CD8-positive, alpha-beta memory T cell (primary cell): ENCODE measurements at regions not wholly inside any gene's neighbourhood (a gene's known extent, or its start where the extent isn't known, plus 50 kb on each side); places are given as distances from the start of the nearest gene placed in this dataset.

Experiments
- CTCF ChIA-PET: fragments of 350-600 bp; sonication (Branson Sonifier 250); formaldehyde crosslinking; loops from one replicate; lab custom pipeline; 2021; ENCODE audit warnings: antibody characterized with exemption; lab: Charles Lee
- POLR2A ChIA-PET: fragments of 350-600 bp; sonication (Branson Sonifier 250); formaldehyde crosslinking; loops from one replicate; lab custom pipeline; 2021; ENCODE audit warnings: antibody characterized with exemption; lab: Charles Lee
- DNase-seq, 5 donors: peaks; one replicate each; pipeline versions ENCODE4 v3.0.0 to v3.0.0-alpha.2; 2020 to 2022; ENCODE audit warnings: mixed read lengths in 1 of 5
- H3K27ac ChIP-seq: one replicate; pipeline ENCODE4 v1.7.0; 2013; ENCODE audit warnings: low read depth, mild to moderate bottlenecking, low read length, moderate library complexity
- H3K27me3 ChIP-seq: 2 replicates; pipeline ENCODE4 v1.7.0; 2013; ENCODE audit warnings: low read length, mild to moderate bottlenecking; ENCODE audit not compliant: insufficient read depth, poor library complexity, severe bottlenecking
- H3K36me3 ChIP-seq: 2 replicates; pipeline ENCODE4 v1.7.0; 2013; ENCODE audit warnings: mild to moderate bottlenecking, low read length, moderate library complexity; ENCODE audit not compliant: insufficient read depth
- H3K4me1 ChIP-seq: 2 replicates; pipeline ENCODE4 v1.7.0; 2013; ENCODE audit warnings: mild to moderate bottlenecking, low read length, moderate library complexity; ENCODE audit not compliant: insufficient read depth
- H3K4me3 ChIP-seq: 2 replicates; pipeline ENCODE4 v1.7.0; 2013; ENCODE audit warnings: mild to moderate bottlenecking, low read length
- H3K9me3 ChIP-seq: 2 replicates; pipeline ENCODE4 v1.7.0; 2013; ENCODE audit warnings: mild to moderate bottlenecking, low read length
- H3K27ac Mint-ChIP-seq, 8 donors: one replicate each; pipeline ENCODE4 v1.8.0; 2020 to 2021; ENCODE audit warnings: mixed read lengths in 8 of 8, mild to moderate bottlenecking in 6 of 8, inconsistent platforms in 3 of 8, moderate library complexity in 3 of 8
- H3K27me3 Mint-ChIP-seq, 2 donors: one replicate each; pipeline ENCODE4 v1.8.0; 2020 to 2021; ENCODE audit warnings: mixed read lengths in 2 of 2, mild to moderate bottlenecking in 1 of 2, moderate library complexity in 1 of 2
- H3K36me3 Mint-ChIP-seq, 3 donors: one replicate each; pipeline ENCODE4 v1.8.0; 2020 to 2021; ENCODE audit warnings: mixed read lengths in 3 of 3, inconsistent platforms in 1 of 3, mild to moderate bottlenecking in 1 of 3
- H3K4me1 Mint-ChIP-seq, 3 donors: one replicate each; pipeline ENCODE4 v1.8.0; 2020 to 2021; ENCODE audit warnings: mixed read lengths in 3 of 3, inconsistent platforms in 1 of 3, mild to moderate bottlenecking in 1 of 3
- H3K4me3 Mint-ChIP-seq, 7 donors: one replicate each; pipeline ENCODE4 v1.8.0; 2020 to 2021; ENCODE audit warnings: mixed read lengths in 7 of 7, mild to moderate bottlenecking in 6 of 7, moderate library complexity in 4 of 7, inconsistent platforms in 2 of 7
- H3K9me3 Mint-ChIP-seq, 5 donors: one replicate each; pipeline ENCODE4 v1.8.0; 2020 to 2022; ENCODE audit warnings: mixed read lengths in 5 of 5, mild to moderate bottlenecking in 3 of 5, moderate library complexity in 2 of 5, inconsistent platforms in 1 of 5

DNA sequence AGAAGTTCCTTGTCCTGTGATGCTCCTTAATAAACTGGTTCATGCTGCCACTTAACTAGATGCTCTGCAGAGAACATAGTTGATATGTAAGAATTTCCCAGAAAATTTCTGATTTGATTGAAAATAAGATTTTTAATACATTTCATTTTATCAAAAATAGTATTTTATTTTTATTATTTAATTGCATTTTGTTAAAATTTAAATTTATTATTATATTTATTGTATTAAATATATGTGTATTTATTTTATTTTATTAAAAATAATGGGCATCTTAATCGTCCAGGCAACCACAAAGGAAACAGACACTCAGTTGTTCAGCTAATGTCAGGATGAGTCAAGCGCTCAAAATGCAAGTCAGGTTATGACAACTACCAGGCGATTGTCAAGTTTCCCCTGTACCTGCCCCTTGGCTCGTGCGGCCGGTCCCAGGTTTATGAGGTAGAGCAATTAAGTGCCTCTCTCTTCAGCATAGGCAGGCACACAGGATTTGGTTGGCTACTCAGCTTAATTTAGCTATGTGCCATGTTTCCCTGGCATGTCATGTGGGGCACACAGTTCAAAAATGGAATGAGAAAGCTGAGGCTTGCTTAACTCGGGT is 361.2 kb downstream of the RND3 start:
- no peaks in the 10 kb centered on the region for H3K36me3 Mint-ChIP-seq
- DNase-seq, result no peak

GRCh38 chr2:150125708-150126107 is 361.8 kb downstream of the RND3 start:
- Histone ChIP-seq H3K4me1 (no peaks in the 10 kb centered on the region), H3K4me3 (no peak overlapping the region), H3K36me3 (no peaks in the 10 kb centered on the region), H3K9me3 (no peaks in the 10 kb centered on the region), H3K27me3 (no peaks in the 10 kb centered on the region), H3K27ac (no peak overlapping the region)
- no peak for DNase-seq
- H3K27ac Mint-ChIP-seq, result no peak overlapping the region
- no peaks in the 10 kb centered on the region for H3K27me3 Mint-ChIP-seq
- H3K4me3 Mint-ChIP-seq, result no peak overlapping the region
- POLR2A ChIA-PET, result no interaction called here
- no peaks in the 10 kb centered on the region for H3K36me3 Mint-ChIP-seq
- H3K4me1 Mint-ChIP-seq, result no peaks in the 10 kb centered on the region
- H3K9me3 Mint-ChIP-seq, result peaks cover 0 to 2% (median 0%) of the 10 kb centered on the region in 5 donors
- CTCF ChIA-PET, result no interaction called here

More for the DNA sequence above, 361.2 kb downstream of the RND3 start:
- peaks cover 0 to 2% (median 0%) of the 10 kb centered on the region in 5 donors for H3K9me3 Mint-ChIP-seq
- Histone ChIP-seq H3K27ac (no peak overlapping the region), H3K27me3 (no peaks in the 10 kb centered on the region), H3K4me1 (no peaks in the 10 kb centered on the region), H3K9me3 (no peaks in the 10 kb centered on the region), H3K36me3 (no peaks in the 10 kb centered on the region), H3K4me3 (no peak overlapping the region)
- no peaks in the 10 kb centered on the region for H3K4me1 Mint-ChIP-seq
- H3K27me3 Mint-ChIP-seq, result no peaks in the 10 kb centered on the region
- H3K27ac Mint-ChIP-seq, result no peak overlapping the region
- CTCF ChIA-PET, result no interaction called here
- no peak overlapping the region for H3K4me3 Mint-ChIP-seq
- POLR2A ChIA-PET, result no interaction called here

GRCh38 chr2:150125188-150125587 is 362.3 kb downstream of the RND3 start:
- no peaks in the 10 kb centered on the region for H3K36me3 Mint-ChIP-seq
- Histone ChIP-seq H3K27me3 (no peaks in the 10 kb centered on the region), H3K4me1 (no peaks in the 10 kb centered on the region), H3K27ac (no peak overlapping the region), H3K4me3 (no peak overlapping the region), H3K36me3 (no peaks in the 10 kb centered on the region), H3K9me3 (no peaks in the 10 kb centered on the region)
- DNase-seq, result no peak
- no peaks in the 10 kb centered on the region for H3K4me1 Mint-ChIP-seq
- H3K27ac Mint-ChIP-seq, result no peak overlapping the region
- H3K4me3 Mint-ChIP-seq, result no peak overlapping the region
- no peaks in the 10 kb centered on the region for H3K27me3 Mint-ChIP-seq
- ChIA-PET CTCF (no interaction called here), POLR2A (no interaction called here)
- H3K9me3 Mint-ChIP-seq, result peaks cover 0 to 2% (median 0%) of the 10 kb centered on the region in 5 donors

- Mint-ChIP-seq H3K4me3 (no peak overlapping the region), H3K36me3 (no peaks in the 10 kb centered on the region), H3K9me3 (peaks cover 0 to 2% (median 0%) of the 10 kb centered on the region in 5 donors), H3K27ac (no peak overlapping the region), H3K4me1 (no peaks in the 10 kb centered on the region), H3K27me3 (no peaks in the 10 kb centered on the region)
- Histone ChIP-seq H3K4me3 (no peak overlapping the region), H3K27me3 (no peaks in the 10 kb centered on the region), H3K9me3 (no peaks in the 10 kb centered on the region), H3K4me1 (no peaks in the 10 kb centered on the region), H3K36me3 (no peaks in the 10 kb centered on the region), H3K27ac (no peak overlapping the region)
- DNase-seq, result no peak
- CTCF ChIA-PET, result no interaction called here
- POLR2A ChIA-PET, result no interaction called here
Observed at GRCh38 chr2:150124739-150125138, 362.7 kb downstream of the RND3 start.

DNA sequence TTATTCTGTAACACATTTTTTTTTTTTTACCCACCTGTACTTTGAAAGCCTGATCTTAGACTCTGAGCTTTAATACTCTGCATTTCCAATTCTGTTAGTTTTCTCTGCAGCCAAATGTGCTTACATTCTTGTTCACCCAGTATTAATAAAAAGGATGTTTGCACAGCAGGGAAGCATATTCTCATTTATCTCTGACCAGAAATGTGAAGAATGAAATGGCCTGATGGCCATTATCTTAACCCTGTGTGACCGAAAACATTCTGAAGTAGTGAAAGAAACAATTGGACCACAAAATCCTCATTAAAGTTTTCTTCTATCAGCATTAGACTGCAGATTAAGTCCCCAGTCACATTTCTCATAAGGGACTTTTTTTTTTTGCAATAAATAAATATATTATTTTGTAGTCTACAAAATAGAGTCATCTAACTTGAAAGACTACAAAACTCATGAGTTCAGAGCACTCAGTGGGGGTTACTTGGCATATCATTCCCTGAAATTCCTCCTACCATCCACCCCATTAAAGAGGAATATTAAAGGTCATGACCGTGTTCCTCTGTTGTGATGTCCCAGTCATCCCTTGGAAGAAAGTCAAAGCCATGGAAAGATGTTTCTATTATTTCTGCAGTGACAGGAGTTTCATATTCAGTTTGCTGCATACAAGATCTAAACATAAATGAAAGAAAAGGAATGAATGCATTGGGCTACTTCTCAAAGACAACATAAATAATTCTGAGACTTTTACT is 364.4 kb downstream of the RND3 start:
- Mint-ChIP-seq H3K4me1 (no peaks in the 10 kb centered on the region), H3K27ac (no peak overlapping the region), H3K36me3 (no peaks in the 10 kb centered on the region), H3K9me3 (no peaks in the 10 kb centered on the region), H3K27me3 (no peaks in the 10 kb centered on the region), H3K4me3 (no peak overlapping the region)
- CTCF ChIA-PET, result no interaction called here
- Histone ChIP-seq H3K36me3 (no peaks in the 10 kb centered on the region), H3K4me3 (no peak overlapping the region), H3K9me3 (no peaks in the 10 kb centered on the region), H3K27me3 (no peaks in the 10 kb centered on the region), H3K27ac (no peak overlapping the region), H3K4me1 (no peaks in the 10 kb centered on the region)
- POLR2A ChIA-PET, result no interaction called here
- no peak for DNase-seq

- Histone ChIP-seq H3K27me3 (no peaks in the 10 kb centered on the region), H3K9me3 (no peaks in the 10 kb centered on the region), H3K4me1 (no peaks in the 10 kb centered on the region), H3K27ac (no peak overlapping the region), H3K4me3 (no peak overlapping the region), H3K36me3 (no peaks in the 10 kb centered on the region)
- Mint-ChIP-seq H3K27ac (no peak overlapping the region), H3K36me3 (no peaks in the 10 kb centered on the region), H3K4me3 (no peak overlapping the region), H3K9me3 (no peaks in the 10 kb centered on the region), H3K4me1 (no peaks in the 10 kb centered on the region), H3K27me3 (no peaks in the 10 kb centered on the region)
- no peak for DNase-seq
- POLR2A ChIA-PET, result no interaction called here
- CTCF ChIA-PET, result no interaction called here
Observed at GRCh38 chr2:150122156-150122555, 365.3 kb downstream of the RND3 start.

DNA sequence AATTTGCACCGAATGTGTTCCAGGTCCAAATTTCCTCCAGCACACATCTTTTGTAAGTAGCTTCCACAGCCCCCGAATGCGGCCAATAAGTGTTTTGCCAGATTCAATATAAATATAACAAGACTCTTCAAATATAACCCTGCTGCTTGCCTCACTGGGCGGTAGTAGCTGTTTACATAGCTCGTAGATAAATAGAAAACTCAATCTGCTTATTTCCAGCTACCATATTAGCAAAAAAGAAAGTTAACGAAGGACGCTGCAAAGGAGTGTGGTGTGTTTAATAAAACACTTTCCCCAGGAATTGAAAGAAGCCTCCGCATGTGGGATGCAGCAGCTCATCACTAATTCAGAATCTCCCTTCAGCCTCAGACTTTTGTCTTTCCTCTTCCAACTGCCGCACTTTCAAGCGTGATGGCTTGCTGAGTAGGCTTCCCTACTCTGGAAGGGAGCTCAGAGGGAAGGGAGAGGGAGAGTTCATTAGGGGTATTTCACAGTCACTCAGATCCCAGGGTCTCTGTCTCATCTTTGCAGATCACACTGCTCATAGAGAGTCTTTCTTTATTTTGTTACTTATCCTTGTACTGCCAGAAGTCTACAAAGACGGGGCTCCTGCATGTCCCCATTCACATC is 367.0 kb downstream of the RND3 start:
- DNase-seq, result no peak
- no peaks in the 10 kb centered on the region for H3K9me3 Mint-ChIP-seq
- H3K9me3 ChIP-seq, result no peaks in the 10 kb centered on the region
- no peaks in the 10 kb centered on the region for H3K27me3 Mint-ChIP-seq
- no peaks in the 10 kb centered on the region for H3K36me3 ChIP-seq
- H3K27ac ChIP-seq, result no peak overlapping the region
- H3K4me3 Mint-ChIP-seq, result no peak overlapping the region
- no peaks in the 10 kb centered on the region for H3K4me1 Mint-ChIP-seq
- H3K27me3 ChIP-seq, result no peaks in the 10 kb centered on the region
- no peak overlapping the region for H3K27ac Mint-ChIP-seq
- no peak overlapping the region for H3K4me3 ChIP-seq
- no peaks in the 10 kb centered on the region for H3K4me1 ChIP-seq
- CTCF ChIA-PET, result no interaction called here
- POLR2A ChIA-PET, result no interaction called here
- no peaks in the 10 kb centered on the region for H3K36me3 Mint-ChIP-seq

DNA sequence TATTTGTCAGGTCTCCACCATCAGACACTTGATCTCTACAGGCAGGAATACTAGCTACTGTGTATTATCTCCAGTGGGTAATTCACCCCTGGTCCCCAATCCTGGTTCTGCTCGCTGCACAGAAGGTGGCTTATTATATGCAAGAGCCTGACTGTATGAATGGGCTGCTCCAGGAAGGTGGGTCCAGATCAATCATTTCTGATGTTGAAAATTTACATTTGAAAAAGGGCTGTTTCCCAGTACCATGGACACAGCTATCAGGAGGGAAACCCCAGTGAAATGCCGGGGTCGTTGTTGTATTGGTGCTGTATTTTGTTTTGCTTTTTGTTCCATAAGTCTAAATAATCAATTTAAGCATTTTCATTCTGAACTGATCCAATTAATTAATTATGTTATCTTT is 367.6 kb downstream of the RND3 start:
- Histone ChIP-seq H3K27ac (no peak overlapping the region), H3K4me1 (no peaks in the 10 kb centered on the region), H3K4me3 (no peak overlapping the region), H3K27me3 (no peaks in the 10 kb centered on the region), H3K9me3 (no peaks in the 10 kb centered on the region), H3K36me3 (no peaks in the 10 kb centered on the region)
- H3K9me3 Mint-ChIP-seq, result no peaks in the 10 kb centered on the region
- no peaks in the 10 kb centered on the region for H3K4me1 Mint-ChIP-seq
- no peak overlapping the region for H3K27ac Mint-ChIP-seq
- ChIA-PET POLR2A (no interaction called here), CTCF (no interaction called here)
- DNase-seq, result no peak
- H3K27me3 Mint-ChIP-seq, result no peaks in the 10 kb centered on the region
- H3K4me3 Mint-ChIP-seq, result no peak overlapping the region
- no peaks in the 10 kb centered on the region for H3K36me3 Mint-ChIP-seq
